ENCODE measurements at regions not wholly inside any gene's neighbourhood (a gene's known extent, or its start where the extent isn't known, plus 50 kb on each side); places are given as distances from the start of the nearest gene placed in this dataset.
A peak's percentile ranks its signal among the peaks of the same experiment; 100 is the strongest.

GRCh38 chr1:47650611-47651010, 212.8 kb downstream of the FOXD2 start:
- Histone ChIP-seq H3K4me1 (ENCODE audit: insufficient read depth, low read length) (peaks cover 22% of the 10 kb centered on the region), H3K79me2 (ENCODE audit: low read length) (no peaks in the 10 kb centered on the region), H3K36me3 (ENCODE audit: low read depth, low read length) (no peaks in the 10 kb centered on the region), H3F3A (ENCODE audit: low read length, unreplicated experiment) (no peaks in the 10 kb centered on the region), H3K27ac (ENCODE audit: low read length) (peak overlapping the region; percentile 65), H2AFZ (ENCODE audit: low read length) (no peak overlapping the region), H3K4me2 (ENCODE audit: low read length) (peak overlapping the region; percentile 42), H4K20me1 (ENCODE audit: low read length) (no peaks in the 10 kb centered on the region), H3K27me3 (ENCODE audit: low read length) (no peaks in the 10 kb centered on the region), H3K9me3 (ENCODE audit: low read length) (no peaks in the 10 kb centered on the region), H3K9me2 (replicated peaks; ENCODE audit: low read length) (no peaks in the 10 kb centered on the region), H3K9ac (ENCODE audit: low read length) (no peak overlapping the region), H3K4me3 (ENCODE audit: low read length) (no peak overlapping the region)
- intact Hi-C loops (cut with micrococcal nuclease): loop anchor here (2.0 kb wide), 1 partner anchor 34 kb away; no protein-coding TSS in a partner anchor
- no peak for TF ChIP-seq EZH2 (IDR thresholded peaks at IDR 0.05; ENCODE audit: low read length, unreplicated experiment)
- TF ChIP-seq EZH2phosphoT487 (IDR thresholded peaks at IDR 0.05; ENCODE audit: borderline replicate concordance, low read length): no peak
- TF ChIP-seq CTCF (conservative IDR thresholded peaks at IDR 0.05; ENCODE audit: low read depth, low read length): no peak
- ChIA-PET POLR2A (ENCODE audit: unreplicated experiment) (no interaction called here), CTCF (no interaction called here)
- no TSS peak for BruUV-seq (replicated peaks)
- ATAC-seq: no peak
- DNase-seq: no peak

- DNase-seq (no peak), ATAC-seq (no peak)
- Histone ChIP-seq H3K36me3 (ENCODE audit: low read depth, low read length) (no peaks in the 10 kb centered on the region), H3K4me1 (ENCODE audit: insufficient read depth, low read length) (peaks cover 22% of the 10 kb centered on the region), H3K4me3 (ENCODE audit: low read length) (no peak overlapping the region), H3F3A (ENCODE audit: low read length, unreplicated experiment) (no peaks in the 10 kb centered on the region), H4K20me1 (ENCODE audit: low read length) (no peaks in the 10 kb centered on the region), H3K79me2 (ENCODE audit: low read length) (no peaks in the 10 kb centered on the region), H3K4me2 (ENCODE audit: low read length) (no peak overlapping the region), H2AFZ (ENCODE audit: low read length) (no peak overlapping the region), H3K27ac (ENCODE audit: low read length) (no peak overlapping the region), H3K9ac (ENCODE audit: low read length) (no peak overlapping the region), H3K9me3 (ENCODE audit: low read length) (no peaks in the 10 kb centered on the region), H3K27me3 (ENCODE audit: low read length) (no peaks in the 10 kb centered on the region), H3K9me2 (replicated peaks; ENCODE audit: low read length) (no peaks in the 10 kb centered on the region)
- BruUV-seq (replicated peaks): no TSS peak
- ChIA-PET POLR2A (ENCODE audit: unreplicated experiment) (no interaction called here), CTCF (interaction anchor here (0.5 kb wide), 1 partner anchor 228 kb away, joined by 3 read pairs; no protein-coding TSS in a partner anchor)
- intact Hi-C loops (cut with micrococcal nuclease): loop anchor here (2.0 kb wide), 1 partner anchor 33 kb away; no protein-coding TSS in a partner anchor
- TF ChIP-seq EZH2phosphoT487 (IDR thresholded peaks at IDR 0.05; ENCODE audit: borderline replicate concordance, low read length) (no peak), EZH2 (IDR thresholded peaks at IDR 0.05; ENCODE audit: low read length, unreplicated experiment) (no peak), CTCF (conservative IDR thresholded peaks at IDR 0.05; ENCODE audit: low read depth, low read length) (no peak)
Observed at GRCh38 chr1:47651311-47652089, 213.7 kb downstream of the FOXD2 start.
